ENCODE measurements at regions not wholly inside any gene's neighbourhood (a gene's known extent, or its start where the extent isn't known, plus 50 kb on each side); places are given as distances from the start of the nearest gene placed in this dataset.

- Histone ChIP-seq H3K9me3 (ENCODE audit: control insufficient read depth, insufficient read depth, low read depth, low read length) (no peaks in the 10 kb centered on the region), H3K36me3 (ENCODE audit: control insufficient read depth in 2 of 2, insufficient read depth in 1 of 2, low read length in 2 of 2) (no peaks in the 10 kb centered on the region), H3K4me3 (ENCODE audit: low read depth, low read length) (no peak overlapping the region), H3K27ac (ENCODE audit: extremely low read depth, low read depth, low read length) (no peak overlapping the region), H3K4me1 (ENCODE audit: control insufficient read depth, insufficient read depth, low read length) (no peaks in the 10 kb centered on the region)
- CTCF ChIA-PET, result interaction anchor here (0.7 kb wide), 1 partner anchor 1098 kb away, joined by 4 read pairs; no protein-coding TSS in a partner anchor
- POLR2A ChIA-PET, result no interaction called here
- TF ChIP-seq, protein P1, sequence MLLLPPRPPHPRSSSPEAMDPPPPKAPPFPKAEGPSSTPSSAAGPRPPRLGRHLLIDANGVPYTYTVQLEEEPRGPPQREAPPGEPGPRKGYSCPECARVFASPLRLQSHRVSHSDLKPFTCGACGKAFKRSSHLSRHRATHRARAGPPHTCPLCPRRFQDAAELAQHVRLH (tag by site-specific recombination; IDR thresholded peaks at IDR 0.05), result no peak
- TF ChIP-seq, protein P2, sequence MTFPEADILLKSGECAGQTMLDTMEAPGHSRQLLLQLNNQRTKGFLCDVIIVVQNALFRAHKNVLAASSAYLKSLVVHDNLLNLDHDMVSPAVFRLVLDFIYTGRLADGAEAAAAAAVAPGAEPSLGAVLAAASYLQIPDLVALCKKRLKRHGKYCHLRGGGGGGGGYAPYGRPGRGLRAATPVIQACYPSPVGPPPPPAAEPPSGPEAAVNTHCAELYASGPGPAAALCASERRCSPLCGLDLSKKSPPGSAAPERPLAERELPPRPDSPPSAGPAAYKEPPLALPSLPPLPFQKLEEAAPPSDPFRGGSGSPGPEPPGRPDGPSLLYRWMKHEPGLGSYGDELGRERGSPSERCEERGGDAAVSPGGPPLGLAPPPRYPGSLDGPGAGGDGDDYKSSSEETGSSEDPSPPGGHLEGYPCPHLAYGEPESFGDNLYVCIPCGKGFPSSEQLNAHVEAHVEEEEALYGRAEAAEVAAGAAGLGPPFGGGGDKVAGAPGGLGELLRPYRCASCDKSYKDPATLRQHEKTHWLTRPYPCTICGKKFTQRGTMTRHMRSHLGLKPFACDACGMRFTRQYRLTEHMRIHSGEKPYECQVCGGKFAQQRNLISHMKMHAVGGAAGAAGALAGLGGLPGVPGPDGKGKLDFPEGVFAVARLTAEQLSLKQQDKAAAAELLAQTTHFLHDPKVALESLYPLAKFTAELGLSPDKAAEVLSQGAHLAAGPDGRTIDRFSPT (tag by site-specific recombination; IDR thresholded peaks at IDR 0.05), result no peak
- TF ChIP-seq ZNF433 (tag by site-specific recombination; IDR thresholded peaks at IDR 0.05; ENCODE audit: low read depth) (no peak), BCL11B (tag by site-specific recombination; IDR thresholded peaks at IDR 0.05; ENCODE audit: low read depth) (no peak), ZNF19 (tag by site-specific recombination; IDR thresholded peaks at IDR 0.05; ENCODE audit: low read depth) (no peak), ZNF266 (tag by site-specific recombination; IDR thresholded peaks at IDR 0.05; ENCODE audit: low read depth) (no peak)
- TF ChIP-seq, protein P3, sequence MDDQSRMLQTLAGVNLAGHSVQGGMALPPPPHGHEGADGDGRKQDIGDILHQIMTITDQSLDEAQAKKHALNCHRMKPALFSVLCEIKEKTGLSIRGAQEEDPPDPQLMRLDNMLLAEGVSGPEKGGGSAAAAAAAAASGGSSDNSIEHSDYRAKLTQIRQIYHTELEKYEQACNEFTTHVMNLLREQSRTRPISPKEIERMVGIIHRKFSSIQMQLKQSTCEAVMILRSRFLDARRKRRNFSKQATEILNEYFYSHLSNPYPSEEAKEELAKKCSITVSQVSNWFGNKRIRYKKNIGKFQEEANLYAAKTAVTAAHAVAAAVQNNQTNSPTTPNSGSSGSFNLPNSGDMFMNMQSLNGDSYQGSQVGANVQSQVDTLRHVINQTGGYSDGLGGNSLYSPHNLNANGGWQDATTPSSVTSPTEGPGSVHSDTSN (CRISPR knock-in tag; IDR thresholded peaks at IDR 0.05), result no peak
Observed at GRCh38 chr4:104969394-104970082, 177.1 kb upstream of the TET2 start.

DNA sequence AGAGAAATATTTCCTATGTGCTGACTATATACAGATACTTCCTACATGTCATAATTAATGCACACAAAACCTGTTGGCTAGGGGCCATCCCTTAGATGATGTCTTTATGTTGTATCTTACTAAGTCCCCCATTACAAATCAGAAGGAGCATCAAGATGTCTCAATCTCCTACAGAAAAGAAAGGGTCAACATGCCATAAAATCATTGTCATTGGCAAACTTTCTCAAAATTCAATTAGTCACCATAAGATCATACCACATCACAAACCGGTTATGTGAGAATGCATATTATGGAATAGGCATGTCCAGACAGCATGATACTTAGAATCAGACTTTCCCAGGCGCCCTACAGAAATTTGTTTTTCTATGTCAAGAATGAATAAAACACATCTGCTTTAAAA, 175.2 kb upstream of the TET2 start:
- no peak overlapping the region for H3K4me3 ChIP-seq (ENCODE audit: low read depth, low read length)
- no peaks in the 10 kb centered on the region for H3K36me3 ChIP-seq (ENCODE audit: control insufficient read depth in 2 of 2, insufficient read depth in 1 of 2, low read length in 2 of 2)
- POLR2A ChIA-PET, result no interaction called here
- H3K4me1 ChIP-seq (ENCODE audit: control insufficient read depth, insufficient read depth, low read length), result no peaks in the 10 kb centered on the region
- H3K9me3 ChIP-seq (ENCODE audit: control insufficient read depth, insufficient read depth, low read depth, low read length), result no peaks in the 10 kb centered on the region
- CTCF ChIA-PET, result no interaction called here
- H3K27ac ChIP-seq (ENCODE audit: extremely low read depth, low read depth, low read length), result no peak overlapping the region
- TF ChIP-seq, protein P4, sequence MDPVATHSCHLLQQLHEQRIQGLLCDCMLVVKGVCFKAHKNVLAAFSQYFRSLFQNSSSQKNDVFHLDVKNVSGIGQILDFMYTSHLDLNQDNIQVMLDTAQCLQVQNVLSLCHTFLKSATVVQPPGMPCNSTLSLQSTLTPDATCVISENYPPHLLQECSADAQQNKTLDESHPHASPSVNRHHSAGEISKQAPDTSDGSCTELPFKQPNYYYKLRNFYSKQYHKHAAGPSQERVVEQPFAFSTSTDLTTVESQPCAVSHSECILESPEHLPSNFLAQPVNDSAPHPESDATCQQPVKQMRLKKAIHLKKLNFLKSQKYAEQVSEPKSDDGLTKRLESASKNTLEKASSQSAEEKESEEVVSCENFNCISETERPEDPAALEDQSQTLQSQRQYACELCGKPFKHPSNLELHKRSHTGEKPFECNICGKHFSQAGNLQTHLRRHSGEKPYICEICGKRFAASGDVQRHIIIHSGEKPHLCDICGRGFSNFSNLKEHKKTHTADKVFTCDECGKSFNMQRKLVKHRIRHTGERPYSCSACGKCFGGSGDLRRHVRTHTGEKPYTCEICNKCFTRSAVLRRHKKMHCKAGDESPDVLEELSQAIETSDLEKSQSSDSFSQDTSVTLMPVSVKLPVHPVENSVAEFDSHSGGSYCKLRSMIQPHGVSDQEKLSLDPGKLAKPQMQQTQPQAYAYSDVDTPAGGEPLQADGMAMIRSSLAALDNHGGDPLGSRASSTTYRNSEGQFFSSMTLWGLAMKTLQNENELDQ (tag by site-specific recombination; IDR thresholded peaks at IDR 0.05; ENCODE audit: low read depth), result no peak
- TF ChIP-seq ZBTB17 (tag by site-specific recombination; IDR thresholded peaks at IDR 0.05), result no peak
- no peak for TF ChIP-seq ZNF654 (tag by site-specific recombination; IDR thresholded peaks at IDR 0.05; ENCODE audit: low read depth)
- TF ChIP-seq ZNF394 (tag by site-specific recombination; IDR thresholded peaks at IDR 0.05; ENCODE audit: borderline replicate concordance), result no peak
- no peak for TF ChIP-seq ZNF623 (tag by site-specific recombination; IDR thresholded peaks at IDR 0.05)
- TF ChIP-seq ZBTB48 (tag by site-specific recombination; IDR thresholded peaks at IDR 0.05), result no peak
- no peak for TF ChIP-seq YY1 (tag by site-specific recombination; IDR thresholded peaks at IDR 0.05)
- TF ChIP-seq, protein P5, sequence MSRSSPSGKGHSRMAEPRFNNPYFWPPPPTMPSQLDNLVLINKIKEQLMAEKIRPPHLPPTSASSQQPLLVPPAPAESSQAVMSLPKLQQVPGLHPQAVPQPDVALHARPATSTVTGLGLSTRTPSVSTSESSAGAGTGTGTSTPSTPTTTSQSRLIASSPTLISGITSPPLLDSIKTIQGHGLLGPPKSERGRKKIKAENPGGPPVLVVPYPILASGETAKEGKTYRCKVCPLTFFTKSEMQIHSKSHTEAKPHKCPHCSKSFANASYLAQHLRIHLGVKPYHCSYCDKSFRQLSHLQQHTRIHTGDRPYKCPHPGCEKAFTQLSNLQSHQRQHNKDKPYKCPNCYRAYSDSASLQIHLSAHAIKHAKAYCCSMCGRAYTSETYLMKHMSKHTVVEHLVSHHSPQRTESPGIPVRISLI (tag by site-specific recombination; IDR thresholded peaks at IDR 0.05), result no peak
- TF ChIP-seq, protein P6, sequence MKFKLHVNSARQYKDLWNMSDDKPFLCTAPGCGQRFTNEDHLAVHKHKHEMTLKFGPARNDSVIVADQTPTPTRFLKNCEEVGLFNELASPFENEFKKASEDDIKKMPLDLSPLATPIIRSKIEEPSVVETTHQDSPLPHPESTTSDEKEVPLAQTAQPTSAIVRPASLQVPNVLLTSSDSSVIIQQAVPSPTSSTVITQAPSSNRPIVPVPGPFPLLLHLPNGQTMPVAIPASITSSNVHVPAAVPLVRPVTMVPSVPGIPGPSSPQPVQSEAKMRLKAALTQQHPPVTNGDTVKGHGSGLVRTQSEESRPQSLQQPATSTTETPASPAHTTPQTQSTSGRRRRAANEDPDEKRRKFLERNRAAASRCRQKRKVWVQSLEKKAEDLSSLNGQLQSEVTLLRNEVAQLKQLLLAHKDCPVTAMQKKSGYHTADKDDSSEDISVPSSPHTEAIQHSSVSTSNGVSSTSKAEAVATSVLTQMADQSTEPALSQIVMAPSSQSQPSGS (tag by site-specific recombination; IDR thresholded peaks at IDR 0.05; ENCODE audit: low read depth), result no peak
- no peak for TF ChIP-seq ZNF624 (tag by site-specific recombination; IDR thresholded peaks at IDR 0.05)
- no peak for TF ChIP-seq GLI4 (tag by site-specific recombination; IDR thresholded peaks at IDR 0.05)
- TF ChIP-seq PRDM4 (tag by site-specific recombination; IDR thresholded peaks at IDR 0.05), result no peak
- TF ChIP-seq ZNF701 (tag by site-specific recombination; IDR thresholded peaks at IDR 0.05), result no peak
- no peak for TF ChIP-seq ZNF266 (tag by site-specific recombination; IDR thresholded peaks at IDR 0.05; ENCODE audit: low read depth)
- no peak for TF ChIP-seq OSR2 (tag by site-specific recombination; IDR thresholded peaks at IDR 0.05)
- TF ChIP-seq ZNF366 (tag by site-specific recombination; conservative IDR thresholded peaks at IDR 0.05), result no peak

Data from HEK293 (cell line).